H1 (cell line): ENCODE measurements at regions not wholly inside any gene's neighbourhood (a gene's known extent, or its start where the extent isn't known, plus 50 kb on each side); places are given as distances from the start of the nearest gene placed in this dataset.

Experiments
- CTCF ChIA-PET: fragments of 300-600 bp; sonication (Branson Sonifier 250); formaldehyde crosslinking; loops from one replicate; lab custom pipeline; 2021; ENCODE audit not compliant: partially characterized antibody; lab: Charles Lee
- POLR2A ChIA-PET: fragments of 300-600 bp; sonication (Branson Sonifier 250); formaldehyde crosslinking; loops from one replicate; lab custom pipeline; 2021; ENCODE audit warnings: inconsistent platforms; ENCODE audit not compliant: partially characterized antibody; lab: Charles Lee
- DNase-seq, 2 experiments: peaks; one replicate each; pipeline versions ENCODE4 v3.0.0 to v3.0.0-alpha.2; 2010 to 2022; ENCODE audit warnings: low spot score in 2 of 2, low read depth in 1 of 2, mixed read lengths in 1 of 2
- FAIRE-seq: peaks from 2 replicates; lab custom pipeline; 2011; peaks lifted over from hg19 to GRCh38; lab: Jason Lieb, UNC
- H2AFZ ChIP-seq: 2 replicates; pipeline ENCODE4 v1.8.1; 2012; ENCODE audit warnings: low read length, inconsistent platforms
- H2AK5ac ChIP-seq: 2 replicates; pipeline ENCODE4 v1.6.1; 2013; ENCODE audit warnings: low read depth, low read length
- H2BK120ac ChIP-seq: replicated peaks from 2 replicates; pipeline ENCODE3; 2013; ENCODE audit warnings: low read depth, low read length, inconsistent platforms
- H2BK12ac ChIP-seq: 2 replicates; pipeline ENCODE4 v1.6.1; 2013; ENCODE audit warnings: low read depth, low read length
- H2BK15ac ChIP-seq: 2 replicates; pipeline ENCODE4 v1.6.1; 2013; ENCODE audit warnings: low read length
- H2BK20ac ChIP-seq: 2 replicates; pipeline ENCODE4 v1.6.1; 2013; ENCODE audit warnings: low read length
- H2BK5ac ChIP-seq: 2 replicates; pipeline ENCODE4 v1.6.1; 2013; ENCODE audit warnings: low read depth, low read length
- H3K14ac ChIP-seq: 2 replicates; pipeline ENCODE4 v1.6.1; 2013; ENCODE audit warnings: inconsistent platforms; ENCODE audit not compliant: insufficient read length
- H3K18ac ChIP-seq: 2 replicates; pipeline ENCODE4 v1.6.1; 2013; ENCODE audit warnings: low read length; ENCODE audit errors: extremely low read depth
- H3K23ac ChIP-seq: 2 replicates; pipeline ENCODE4 v1.6.1; 2013; ENCODE audit warnings: inconsistent platforms; ENCODE audit not compliant: insufficient read length
- H3K23me2 ChIP-seq: 2 replicates; pipeline ENCODE4 v1.6.1; 2013; ENCODE audit warnings: low read depth, low read length
- H3K27ac ChIP-seq: 2 replicates; pipeline ENCODE4 v1.6.1; 2011; ENCODE audit warnings: low read depth, low read length, inconsistent platforms
- H3K27me3 ChIP-seq, 4 experiments: replicated peaks in 1 of 4; 1 replicate in 1 of 4; 2 replicates in 3 of 4; pipeline versions ENCODE4 v1.6.1 to v1.8.1; 2011 to 2013; ENCODE audit warnings: low read length in 3 of 4, mild to moderate bottlenecking in 3 of 4, inconsistent platforms in 2 of 4, mixed read lengths in 2 of 4, moderate library complexity in 1 of 4; ENCODE audit not compliant: control insufficient read depth in 3 of 4, insufficient read depth in 3 of 4; ENCODE audit errors: extremely low read depth in 1 of 4
- H3K36me3 ChIP-seq, 4 experiments: 2 replicates each; pipeline versions ENCODE4 v1.6.1 to v1.8.1; 2011 to 2013; ENCODE audit warnings: mild to moderate bottlenecking in 4 of 4, low read length in 3 of 4, moderate library complexity in 2 of 4, control low read depth in 1 of 4, inconsistent platforms in 1 of 4; ENCODE audit not compliant: insufficient read depth in 4 of 4, control insufficient read depth in 2 of 4
- H3K4ac ChIP-seq: replicated peaks from 2 replicates; pipeline ENCODE3; 2013; ENCODE audit warnings: low read length, low read depth, mixed read lengths, inconsistent platforms; ENCODE audit not compliant: insufficient read length
- H3K4me1 ChIP-seq, 4 experiments: replicated peaks in 1 of 4; 1 replicate in 1 of 4; 2 replicates in 3 of 4; pipeline versions ENCODE4 v1.6.1 to v1.8.1; 2011 to 2013; ENCODE audit warnings: low read length in 3 of 4, inconsistent platforms in 2 of 4, mixed read lengths in 1 of 4; ENCODE audit not compliant: insufficient read depth in 4 of 4, control insufficient read depth in 3 of 4
- H3K4me2 ChIP-seq, 2 experiments: 2 replicates each; pipeline versions ENCODE4 v1.6.1 to v1.8.1; 2011 to 2013; ENCODE audit warnings: low read depth in 2 of 2, low read length in 2 of 2, control low read depth in 1 of 2, inconsistent platforms in 1 of 2, mild to moderate bottlenecking in 1 of 2; ENCODE audit not compliant: insufficient read depth in 1 of 2
- H3K4me3 ChIP-seq, 4 experiments: fragments of 200-600, 300-600 bp in 1 of 4; sonication (generic), shearing (Covaris generic), sonication (Bioruptor Twin) in 1 of 4; 2 replicates each; pipeline versions ENCODE4 v1.5.1 to v1.8.1; 2011 to 2016; ENCODE audit warnings: low read length in 4 of 4, low read depth in 3 of 4, control low read depth in 2 of 4, inconsistent platforms in 2 of 4, mild to moderate bottlenecking in 2 of 4, mixed read lengths in 1 of 4, moderate library complexity in 1 of 4; ENCODE audit not compliant: insufficient read depth in 2 of 4; ENCODE audit errors: extremely low read depth in 1 of 4
- H3K56ac ChIP-seq: replicated peaks from 2 replicates; pipeline ENCODE3; 2013; ENCODE audit warnings: low read depth, mild to moderate bottlenecking, mixed read lengths, low read length, inconsistent platforms; ENCODE audit not compliant: insufficient read length
- H3K79me1 ChIP-seq: 2 replicates; pipeline ENCODE4 v1.6.1; 2013; ENCODE audit warnings: low read depth, low read length, control low read depth
- H3K79me2 ChIP-seq, 2 experiments: 2 replicates each; pipeline versions ENCODE4 v1.6.1 to v1.8.1; 2012 to 2013; ENCODE audit warnings: low read length in 2 of 2, mild to moderate bottlenecking in 2 of 2, inconsistent platforms in 1 of 2; ENCODE audit not compliant: insufficient read depth in 2 of 2, control insufficient read depth in 1 of 2
- H3K9ac ChIP-seq, 4 experiments: replicated peaks in 1 of 4; 1 replicate in 1 of 4; 2 replicates in 3 of 4; pipeline versions ENCODE4 v1.6.1 to v1.8.1; 2011 to 2013; ENCODE audit warnings: low read depth in 3 of 4, low read length in 3 of 4, control low read depth in 2 of 4, mild to moderate bottlenecking in 2 of 4, moderate library complexity in 2 of 4, inconsistent platforms in 1 of 4; ENCODE audit errors: extremely low read depth in 1 of 4
- H3K9me3 ChIP-seq, 2 experiments: 2 replicates each; pipeline versions ENCODE4 v1.6.1 to v1.8.1; 2012 to 2013; ENCODE audit warnings: mild to moderate bottlenecking in 2 of 2, moderate library complexity in 2 of 2, control low read depth in 1 of 2, inconsistent platforms in 1 of 2, low read depth in 1 of 2, low read length in 1 of 2, mixed read lengths in 1 of 2; ENCODE audit not compliant: insufficient read depth in 2 of 2
- H4K20me1 ChIP-seq, 2 experiments: replicated peaks in 1 of 2; 2 replicates each; pipeline versions ENCODE3 to v1.8.1; 2011 to 2013; ENCODE audit warnings: inconsistent platforms in 2 of 2, low read length in 2 of 2, mild to moderate bottlenecking in 1 of 2; ENCODE audit not compliant: insufficient read depth in 2 of 2, control insufficient read depth in 1 of 2
- H4K5ac ChIP-seq: 2 replicates; pipeline ENCODE4 v1.6.1; 2013; ENCODE audit warnings: low read length, low read depth, mixed read lengths, inconsistent platforms; ENCODE audit not compliant: insufficient read length
- H4K8ac ChIP-seq: 2 replicates; pipeline ENCODE4 v1.8.0; 2013; ENCODE audit warnings: mild to moderate bottlenecking, moderate library complexity, low read length, inconsistent platforms; ENCODE audit not compliant: insufficient read depth; ENCODE audit errors: extremely low read depth
- H4K91ac ChIP-seq: replicated peaks from 2 replicates; pipeline ENCODE3; 2013; ENCODE audit warnings: low read length, mixed read lengths, inconsistent platforms; ENCODE audit not compliant: insufficient read length
- HDAC2 ChIP-seq, 2 experiments: fragments of 300-600 bp in 1 of 2; sonication (generic) in 1 of 2; IDR thresholded peaks; 2 replicates each; pipeline ENCODE4 v1.6.1; 2011 to 2012; ENCODE audit warnings: low read depth in 2 of 2, low read length in 2 of 2, mild to moderate bottlenecking in 2 of 2, moderate library complexity in 2 of 2, borderline replicate concordance in 1 of 2, inconsistent platforms in 1 of 2
- KDM1A ChIP-seq: fragments of 200-600, 300-600 bp; sonication (generic); IDR thresholded peaks from 2 replicates; pipeline ENCODE4 v1.7.1; 2016; ENCODE audit warnings: mild to moderate bottlenecking, low read length, borderline replicate concordance
- MAX ChIP-seq: IDR thresholded peaks from 2 replicates; pipeline ENCODE4 v1.6.1; 2012; ENCODE audit warnings: inconsistent platforms
- POLR2A ChIP-seq, 2 experiments: IDR thresholded peaks; 1 replicate in 1 of 2; 2 replicates in 1 of 2; pipeline ENCODE4 v1.6.1; 2011; ENCODE audit warnings: low read depth in 2 of 2, low read length in 2 of 2, mild to moderate bottlenecking in 2 of 2; ENCODE audit errors: control extremely low read depth in 1 of 2
- RBBP5 ChIP-seq: IDR thresholded peaks from 2 replicates; pipeline ENCODE4 v1.7.1; 2012; ENCODE audit warnings: low read depth, mild to moderate bottlenecking, inconsistent platforms, low read length, moderate library complexity, borderline replicate concordance
- RXRA ChIP-seq: IDR thresholded peaks from 2 replicates; pipeline ENCODE4 v1.6.1; 2011; ENCODE audit warnings: low read depth, mild to moderate bottlenecking, low read length, moderate library complexity; ENCODE audit not compliant: insufficient read depth
- SAP30 ChIP-seq: fragments of 300-600 bp; sonication (generic); IDR thresholded peaks from 2 replicates; pipeline ENCODE4 v1.7.1; 2012; ENCODE audit warnings: low read length, moderate library complexity, mild to moderate bottlenecking, inconsistent platforms; ENCODE audit not compliant: insufficient read depth, insufficient replicate concordance
- SRF ChIP-seq: IDR thresholded peaks from 2 replicates; pipeline ENCODE4 v1.6.1; 2011; ENCODE audit warnings: mild to moderate bottlenecking, low read depth, low read length, moderate library complexity
- TAF7 ChIP-seq: optimal IDR thresholded peaks from 2 replicates; pipeline ENCODE3; 2011; ENCODE audit warnings: low read depth, mild to moderate bottlenecking, inconsistent platforms, low read length, moderate library complexity, borderline replicate concordance
- WGBS, 2 experiments: shearing (Covaris generic) in 1 of 2; methylation state at CpG; one replicate each; pipeline versions ENCODE4 v1.1.6 to v1.1.7; 2013 to 2015; ENCODE audit warnings: low lambda C conversion rate in 2 of 2, mixed read lengths in 2 of 2, inconsistent platforms in 1 of 2, low coverage in 1 of 2, missing lambda C conversion rate in 1 of 2; ENCODE audit not compliant: insufficient replicate concordance in 2 of 2, insufficient coverage in 1 of 2, insufficient read length in 1 of 2; ENCODE audit errors: extremely low coverage in 1 of 2, missing lambda C conversion rate in 1 of 2; 5-methylcytosine and 5-hydroxymethylcytosine counted together

DNA sequence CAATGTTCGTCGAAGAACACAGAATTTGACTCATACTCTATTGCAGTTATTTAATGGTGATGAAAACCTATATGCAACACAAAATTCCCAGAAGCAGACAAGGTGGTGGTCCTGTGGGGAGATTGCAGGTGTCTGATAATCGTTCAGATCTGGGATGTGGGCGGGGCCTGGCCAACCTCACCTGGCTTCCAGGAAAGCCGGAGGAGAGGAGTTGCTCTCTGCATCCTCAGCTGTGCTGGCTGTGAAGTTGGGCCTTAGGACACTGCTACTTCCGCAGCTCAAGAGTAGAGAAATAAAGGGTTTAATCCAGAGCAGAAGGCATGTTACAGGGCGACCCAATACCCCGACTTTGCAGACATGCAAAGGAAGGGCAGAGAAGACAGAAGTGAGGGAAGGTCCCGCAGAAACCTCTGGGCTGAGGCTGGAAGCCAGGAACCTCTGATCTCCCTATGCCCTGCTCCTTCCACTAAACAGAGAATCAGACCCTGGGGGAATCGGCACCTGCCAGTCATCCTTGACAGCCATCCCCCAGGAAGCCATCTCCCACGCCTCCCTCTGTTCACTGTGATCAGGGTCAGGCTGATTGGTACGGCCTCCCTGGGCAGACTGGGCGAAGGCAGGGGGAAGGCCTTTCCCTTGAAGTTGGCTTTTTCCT, 590.3 kb downstream of the AJAP1 start:
- Histone ChIP-seq H3K4me1 (no peaks in the 10 kb centered on the region), H3K27ac (no peak overlapping the region), H2BK5ac (no peak overlapping the region), H3K79me2 (no peaks in the 10 kb centered on the region), H3K9me3 (no peaks in the 10 kb centered on the region), H4K8ac (no peak overlapping the region), H2AK5ac (no peak overlapping the region), H3K23me2 (no peaks in the 10 kb centered on the region; the same call in 1 of the 2 replicates), H2AFZ (no peak overlapping the region), H2BK20ac (no peak overlapping the region), H3K79me1 (no peaks in the 10 kb centered on the region), H4K91ac (no peak overlapping the region), H3K18ac (no peak overlapping the region), H3K14ac (no peak overlapping the region), H2BK15ac (no peak overlapping the region), H3K56ac (no peak overlapping the region), H4K5ac (no peak overlapping the region), H3K9ac (no peak overlapping the region), H3K4me3 (no peak overlapping the region), H3K4ac (no peak overlapping the region), H2BK120ac (no peak overlapping the region), H3K4me2 (no peak overlapping the region), H3K27me3 (no peaks in the 10 kb centered on the region; a peak in 2 of 7 replicates), H4K20me1 (no peaks in the 10 kb centered on the region), H2BK12ac (no peak overlapping the region), H3K23ac (no peak overlapping the region), H3K36me3 (no peaks in the 10 kb centered on the region)
- DNase-seq (no peak), FAIRE-seq (no peak)
- CTCF ChIA-PET: no interaction called here
- POLR2A ChIA-PET: no interaction called here
- TF ChIP-seq KDM1A (no peak), HDAC2 (IDR thresholded peaks at IDR 0.05; ENCODE audit: borderline replicate concordance in 1 of 2, low read depth in 2 of 2, low read length in 2 of 2) (no peak), SAP30 (no peak), POLR2A (IDR thresholded peaks at IDR 0.05; ENCODE audit: control extremely low read depth in 1 of 2, low read depth in 2 of 2, low read length in 2 of 2) (no peak), RXRA (no peak), SRF (no peak), MAX (no peak), RBBP5 (no peak), TAF7 (no peak)
- WGBS, 2 experiments: 84% methylated on average over 12 of the region's 13 CpGs; no CpG with 5 or more reads in 1 of the 2 experiments
